GM18511 (cell line): ENCODE measurements at regions not wholly inside any gene's neighbourhood (a gene's known extent, or its start where the extent isn't known, plus 50 kb on each side); places are given as distances from the start of the nearest gene placed in this dataset.

Source experiments
- ATAC-seq: cut with Tn5 transposase; IDR thresholded peaks from one replicate; pipeline ENCODE4 v1.9.1; 2021; ENCODE audit warnings: mild to moderate bottlenecking, moderate library complexity; ENCODE audit not compliant: unreplicated experiment

DNA sequence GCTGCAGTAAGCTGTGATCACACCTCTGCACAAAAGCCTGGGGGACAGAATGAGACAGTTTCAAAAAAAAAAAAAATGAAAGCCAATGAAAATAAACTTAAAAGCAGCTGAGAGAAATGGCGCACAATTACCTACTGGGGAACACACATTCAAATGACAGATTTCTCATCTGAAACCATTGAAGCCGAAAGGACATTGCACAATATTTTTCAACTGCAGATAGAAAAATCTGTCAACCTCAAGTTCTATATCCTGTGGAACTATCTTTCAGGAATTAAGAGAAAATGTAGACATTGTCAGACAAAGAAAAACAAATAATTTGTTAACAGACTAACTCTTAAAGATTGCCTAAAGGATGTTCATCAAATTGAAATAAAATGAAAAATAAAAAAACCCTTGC, 442.8 kb downstream of the MATN1 start:
- ATAC-seq: no peak

DNA sequence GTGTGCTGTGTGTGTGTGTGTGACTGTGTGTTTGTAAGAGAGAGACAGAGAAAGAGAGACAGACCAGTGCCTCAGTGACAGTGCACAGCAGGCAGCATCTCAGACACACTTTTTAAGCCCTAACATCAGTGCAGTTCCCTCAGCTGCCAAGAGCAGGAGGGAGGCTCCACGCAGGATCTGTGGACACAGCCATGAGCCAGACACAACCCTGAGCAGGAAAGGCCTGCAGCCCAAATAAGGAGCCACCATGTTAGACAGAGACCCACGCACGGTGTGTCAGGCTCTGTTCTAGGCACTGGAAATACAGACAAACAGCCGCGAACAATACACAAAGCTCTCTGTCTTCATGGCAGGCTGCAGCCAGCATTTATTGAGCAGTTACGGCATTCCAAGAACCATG, 445.5 kb downstream of the MATN1 start:
- ATAC-seq: no peak

DNA sequence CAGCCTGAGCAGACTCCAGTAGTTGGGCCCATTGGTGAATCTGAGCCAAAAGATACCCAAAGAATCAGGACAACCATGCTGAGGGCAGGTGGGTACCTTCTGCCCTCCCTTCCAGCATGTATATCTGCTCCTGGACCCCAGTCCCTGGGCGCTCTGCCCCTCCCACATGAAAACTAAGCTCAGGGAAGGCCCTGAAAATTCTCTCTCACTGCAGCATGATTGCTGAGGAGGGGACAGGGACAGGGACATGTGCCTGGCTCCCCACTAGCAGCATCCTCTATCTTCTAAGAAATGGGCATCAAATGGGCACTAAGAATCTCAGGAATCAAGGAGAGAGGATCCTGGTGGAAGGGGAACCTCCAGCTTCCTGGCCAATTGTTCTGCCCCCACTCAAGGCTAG, 446.0 kb downstream of the MATN1 start:
- ATAC-seq: no peak

DNA sequence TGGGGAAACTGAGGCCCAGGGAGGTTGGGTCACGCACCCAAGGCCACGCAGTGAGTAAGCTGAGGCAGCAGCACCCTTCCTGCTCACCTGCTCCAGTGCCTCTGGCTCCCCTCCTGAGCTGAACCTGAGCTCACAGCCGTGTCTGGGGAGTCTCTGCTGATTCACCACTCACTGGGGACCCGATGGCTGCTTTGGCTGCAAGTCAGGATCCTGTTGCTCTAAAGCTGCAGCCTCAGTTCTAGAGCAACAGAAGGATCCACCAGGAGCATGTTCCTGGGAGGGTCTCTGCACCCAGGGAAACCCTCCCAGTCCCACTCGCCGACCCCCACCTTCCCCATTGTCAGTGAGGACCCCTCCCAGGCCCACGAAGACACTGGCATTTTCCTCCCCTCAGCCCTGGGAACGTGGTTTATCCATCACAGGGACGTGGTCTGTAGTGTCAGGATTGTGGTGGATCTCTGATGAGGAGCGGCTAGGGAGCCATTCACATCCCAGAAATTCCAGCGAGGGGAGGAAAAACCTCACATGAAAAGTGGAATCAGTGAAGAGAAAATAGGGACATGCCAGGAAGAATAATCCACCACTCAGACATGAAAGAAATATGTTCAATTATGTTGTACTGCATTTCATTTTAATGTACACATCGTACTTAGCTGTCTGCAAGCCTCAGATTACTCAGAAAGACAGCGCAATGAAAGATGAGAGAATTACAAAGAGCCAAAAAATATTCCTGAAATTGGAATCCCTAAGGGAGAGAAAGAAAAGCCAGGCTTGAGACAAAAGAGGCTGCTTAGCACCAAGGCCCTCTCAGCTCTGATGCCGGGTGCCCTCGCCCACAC, 447.2 kb downstream of the MATN1 start:
- ATAC-seq: no peak

DNA sequence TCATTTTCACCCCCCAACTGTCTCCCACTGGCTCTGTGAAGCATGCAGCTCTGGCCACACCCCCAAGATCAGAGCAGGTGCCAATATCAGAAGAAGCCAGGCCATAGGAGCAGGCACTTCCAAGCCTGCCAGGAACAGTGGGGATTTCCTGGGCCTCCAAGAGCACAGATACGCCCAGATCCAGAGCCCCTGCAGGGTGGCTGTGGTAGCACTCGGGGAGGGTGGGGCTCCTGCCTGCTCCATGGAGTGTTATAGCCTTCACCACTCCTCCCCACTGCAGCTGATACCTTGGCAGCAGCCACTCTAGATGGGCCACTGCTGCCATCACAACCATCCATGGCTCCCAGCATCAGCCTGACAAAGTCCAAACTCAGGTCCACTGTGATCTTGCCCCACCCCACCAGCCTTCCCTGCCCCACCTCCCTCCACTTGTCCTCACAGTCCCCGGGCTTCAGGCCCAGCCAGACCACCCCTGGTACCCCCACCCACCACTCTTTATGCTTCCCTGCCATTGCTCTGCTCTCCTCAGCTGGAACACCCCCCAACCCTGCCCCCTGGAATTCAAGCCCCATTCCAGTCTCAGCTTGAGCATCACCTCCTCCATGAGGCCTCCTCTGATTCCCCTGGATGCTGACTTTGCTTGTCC, 448.3 kb downstream of the MATN1 start:
- no peak for ATAC-seq

DNA sequence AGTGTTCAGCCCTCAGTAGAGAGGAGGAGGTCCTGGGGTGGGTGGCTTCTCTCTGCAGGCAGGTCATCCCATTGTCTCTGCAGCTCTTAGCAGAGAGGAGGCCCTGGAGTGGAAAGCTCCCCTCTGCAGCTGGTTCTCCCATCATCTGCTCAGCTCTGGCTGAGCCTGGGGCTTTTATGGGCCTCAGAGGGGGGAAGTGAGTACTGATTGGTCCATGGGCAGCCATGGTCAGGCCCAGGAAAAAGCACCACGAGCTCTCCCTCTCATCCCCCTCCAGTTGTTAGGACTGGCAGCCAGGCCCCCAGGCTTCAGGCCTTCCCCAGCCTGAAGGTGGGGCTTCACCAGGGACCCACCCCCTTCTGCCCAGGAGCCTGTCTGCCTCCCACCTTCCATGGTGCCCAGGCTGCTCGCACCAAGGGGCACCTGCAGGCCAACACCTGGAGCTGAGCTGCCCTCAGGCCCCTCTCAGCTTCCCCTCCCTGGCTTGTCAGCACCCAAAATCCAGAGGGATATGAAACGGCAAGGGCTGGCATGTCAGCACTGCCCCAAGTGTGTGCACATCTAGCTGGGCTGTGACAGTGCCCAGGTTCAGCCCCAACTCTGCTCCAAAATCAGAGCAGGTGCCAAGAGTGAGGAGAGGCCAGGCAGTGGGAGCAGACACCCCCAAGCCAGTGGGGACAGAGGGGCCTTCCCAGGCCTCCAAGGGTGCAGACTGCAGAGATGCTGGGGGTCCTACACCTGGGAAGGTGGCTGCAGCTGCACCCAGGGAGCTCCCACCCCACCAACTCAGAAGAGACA, 449.0 kb downstream of the MATN1 start:
- ATAC-seq: no peak

DNA sequence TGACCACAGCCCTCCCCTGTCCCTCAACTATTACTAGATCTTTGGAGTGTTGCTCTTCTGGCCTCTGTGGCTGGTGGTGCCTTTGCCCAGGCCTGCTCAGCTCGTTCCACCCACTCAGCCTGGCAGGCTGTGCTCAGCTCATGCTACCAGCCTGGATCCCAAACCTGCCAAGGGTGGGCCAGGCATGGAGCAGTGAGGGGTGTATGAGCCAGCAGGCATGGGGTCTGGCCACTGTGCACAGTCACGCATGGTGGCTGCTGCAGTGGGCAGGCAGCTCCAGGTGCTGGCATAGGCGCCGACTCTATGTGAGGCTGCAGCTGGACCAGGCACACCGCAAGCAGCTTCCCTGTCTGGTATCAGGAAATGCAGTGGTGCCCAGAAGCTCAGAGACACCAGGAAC, 449.9 kb downstream of the MATN1 start:
- ATAC-seq: no peak

DNA sequence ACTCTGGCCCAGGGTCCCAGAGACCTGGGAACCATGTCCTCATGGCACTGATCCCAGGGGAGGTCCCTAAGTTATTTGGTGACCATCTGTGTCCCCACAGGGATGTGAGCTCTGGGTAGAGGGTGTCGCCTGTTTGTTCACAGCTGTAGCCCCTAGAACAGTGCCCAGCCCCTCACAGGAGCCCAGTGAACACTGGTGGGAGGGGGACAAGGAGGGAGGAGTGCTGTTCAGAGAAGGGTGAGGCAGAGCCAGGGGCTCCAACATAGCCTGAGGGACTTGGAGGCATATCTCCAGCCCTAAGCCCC, 450.4 kb downstream of the MATN1 start:
- ATAC-seq: no peak

DNA sequence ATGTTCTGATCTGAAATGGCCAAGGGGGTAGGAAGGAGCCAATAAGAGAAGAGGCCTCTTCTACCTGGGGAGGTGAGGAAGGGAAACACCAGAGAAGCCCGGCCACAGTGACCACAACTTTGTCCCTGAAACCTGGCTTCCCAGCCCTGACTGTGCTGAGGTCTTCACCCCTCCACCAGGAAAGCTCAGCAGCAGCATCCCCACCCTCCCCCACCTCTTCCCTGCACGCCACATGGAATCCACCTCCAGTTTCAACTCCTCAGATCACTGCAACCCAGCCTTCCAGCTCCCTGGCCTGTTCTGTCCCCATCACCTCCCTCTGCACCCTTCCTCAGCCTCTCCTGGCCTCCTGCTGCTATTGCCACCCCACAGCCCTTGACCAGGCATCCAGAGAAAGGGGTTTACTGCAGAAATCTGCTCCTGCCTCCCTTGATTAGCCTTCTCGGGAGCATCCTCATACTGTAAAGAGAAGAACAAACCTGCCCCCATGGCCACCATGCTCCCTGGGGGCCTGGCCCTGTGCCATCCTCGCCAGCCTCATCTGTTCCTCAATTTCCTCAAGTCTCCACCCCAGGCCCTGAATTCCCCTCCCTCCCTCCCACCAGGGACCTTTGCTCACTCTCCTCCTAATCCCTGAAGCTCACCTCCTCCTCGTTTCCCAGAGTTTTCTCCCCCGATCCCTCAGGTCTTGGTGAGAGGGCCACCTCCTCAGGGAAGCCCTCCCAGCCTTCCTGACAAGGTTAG, 450.9 kb downstream of the MATN1 start:
- ATAC-seq: no peak

DNA sequence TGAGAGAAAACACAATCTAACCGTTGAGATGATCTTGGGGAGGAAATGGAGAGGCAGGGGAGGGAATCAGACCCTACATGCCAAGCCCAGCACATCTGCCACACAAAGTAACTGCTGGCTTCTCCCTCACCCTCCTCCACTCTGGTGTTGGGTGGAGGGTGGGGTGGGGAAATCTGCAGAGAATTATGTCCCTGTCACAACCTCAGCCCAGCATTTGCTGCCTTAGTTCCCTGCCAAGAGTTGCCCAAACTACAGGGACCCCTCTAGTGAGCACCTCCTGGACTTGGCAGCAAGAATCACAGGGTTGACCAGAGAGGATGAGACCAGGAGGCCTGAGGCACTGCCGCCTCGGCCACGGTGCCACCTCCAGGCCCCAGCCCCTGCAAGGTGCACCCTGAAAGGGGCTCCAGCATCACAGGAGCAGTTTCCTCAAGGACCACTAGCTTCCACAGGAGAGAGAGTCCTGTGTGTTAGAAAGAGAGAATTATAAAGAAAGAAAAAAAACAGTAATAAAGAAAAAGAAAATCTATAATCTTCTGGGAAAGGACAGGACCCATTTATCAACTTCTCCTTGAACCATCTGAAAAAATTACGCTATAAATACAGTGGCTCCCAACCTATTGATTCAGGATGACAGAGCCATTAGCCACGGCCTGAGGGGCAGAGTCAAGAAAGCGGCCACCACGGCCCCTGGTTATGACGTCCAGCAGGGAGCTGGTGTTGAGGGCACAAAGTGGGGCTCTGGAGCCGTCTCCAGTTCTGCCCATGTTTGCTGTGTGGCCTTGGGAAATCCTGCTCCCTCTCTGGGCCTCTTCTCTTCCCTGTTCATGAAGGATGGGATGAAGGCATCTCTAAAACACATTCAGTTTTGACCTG, 451.7 kb downstream of the MATN1 start:
- ATAC-seq: no peak

DNA sequence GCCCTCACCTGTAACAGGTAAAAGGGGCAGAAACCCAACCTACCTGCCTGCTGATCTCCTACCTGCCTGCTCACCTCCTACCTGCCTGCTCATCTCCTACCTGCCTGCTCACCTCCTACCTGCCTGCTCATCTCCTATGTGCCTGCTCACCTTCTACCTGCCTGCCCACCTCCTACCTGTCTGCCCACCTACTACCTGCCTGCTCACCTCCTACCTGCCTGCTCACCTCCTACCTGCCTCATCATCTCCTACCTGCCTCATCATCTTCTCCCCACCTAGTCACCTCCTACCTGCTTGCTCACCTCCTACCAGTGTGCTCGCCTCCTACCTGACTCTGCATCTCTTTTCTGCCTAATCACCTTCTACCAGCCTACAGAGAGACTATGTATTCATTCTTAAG, 452.9 kb downstream of the MATN1 start:
- no peak for ATAC-seq

DNA sequence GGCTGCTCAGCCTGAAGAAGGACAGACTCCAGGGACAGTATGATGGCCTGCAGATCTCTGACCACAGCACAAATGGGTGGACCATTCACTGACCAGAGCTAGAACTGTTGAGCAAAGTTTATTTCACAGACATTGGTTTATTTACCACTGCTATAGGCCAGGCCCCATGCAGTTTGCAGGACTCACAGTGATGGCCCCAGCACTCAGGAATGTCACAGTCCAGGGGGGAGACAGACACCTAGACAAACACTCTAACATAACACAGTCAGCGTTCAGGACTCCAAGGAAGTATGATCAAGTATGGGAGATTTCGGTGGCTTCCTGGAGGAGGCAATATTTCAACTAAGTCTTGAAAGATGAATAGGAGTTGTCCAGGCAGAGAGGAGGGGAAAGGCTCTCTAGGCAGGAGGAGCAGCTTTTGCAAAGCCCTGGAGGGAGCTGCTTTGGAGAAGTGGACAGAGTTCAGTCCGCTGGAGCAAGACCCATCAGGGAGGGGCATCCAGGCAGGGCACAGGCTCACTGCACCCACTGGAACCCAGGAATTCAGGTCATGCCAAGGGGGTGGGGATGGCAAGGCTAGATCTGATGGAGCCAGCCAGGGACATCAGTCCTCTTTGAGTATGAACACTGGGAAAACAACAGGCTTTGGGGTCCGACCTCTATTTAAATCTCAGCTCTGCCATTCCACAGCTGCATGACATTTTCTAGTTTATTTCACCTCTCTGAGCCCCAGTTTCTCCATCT, 454.3 kb downstream of the MATN1 start:
- ATAC-seq: no peak

DNA sequence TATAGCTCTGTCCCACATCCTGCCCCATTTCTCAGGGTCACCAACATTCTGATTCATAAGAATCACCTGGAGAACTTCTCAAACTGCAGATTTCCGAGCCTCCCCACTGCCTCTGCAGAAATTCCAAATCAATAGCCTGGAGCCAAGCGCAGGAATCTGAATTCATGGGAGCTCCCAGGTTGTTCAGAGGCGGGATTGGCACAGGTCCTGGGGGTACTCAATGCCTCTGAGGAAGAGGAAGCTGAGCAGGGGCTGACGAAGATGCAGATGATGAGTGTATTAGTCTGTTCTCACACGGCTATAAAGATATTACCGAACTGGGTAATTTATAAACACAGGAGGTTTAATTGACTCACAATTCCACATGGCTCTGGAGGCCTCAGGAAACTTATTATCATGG, 455.5 kb downstream of the MATN1 start:
- no peak for ATAC-seq

DNA sequence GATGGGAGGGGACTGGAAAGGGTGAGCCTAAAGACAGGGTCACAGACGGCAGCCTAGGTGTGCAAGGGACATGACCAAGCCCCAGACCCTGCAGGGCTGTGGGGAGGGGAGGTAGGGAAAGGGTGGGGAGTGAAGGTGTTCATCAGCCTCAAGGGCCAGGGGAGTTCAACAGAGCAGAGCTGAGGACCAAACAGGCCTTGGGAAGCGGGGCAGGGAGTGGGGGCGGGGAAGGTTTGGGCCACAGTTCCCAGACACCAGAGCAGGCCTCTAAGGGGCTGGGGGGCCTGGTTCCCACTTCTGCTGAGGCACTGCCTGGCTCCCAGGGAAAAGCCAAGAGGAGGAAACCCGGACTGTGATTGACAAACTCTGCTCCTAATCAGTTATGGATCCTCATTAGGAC, 456.3 kb downstream of the MATN1 start:
- ATAC-seq: no peak

DNA sequence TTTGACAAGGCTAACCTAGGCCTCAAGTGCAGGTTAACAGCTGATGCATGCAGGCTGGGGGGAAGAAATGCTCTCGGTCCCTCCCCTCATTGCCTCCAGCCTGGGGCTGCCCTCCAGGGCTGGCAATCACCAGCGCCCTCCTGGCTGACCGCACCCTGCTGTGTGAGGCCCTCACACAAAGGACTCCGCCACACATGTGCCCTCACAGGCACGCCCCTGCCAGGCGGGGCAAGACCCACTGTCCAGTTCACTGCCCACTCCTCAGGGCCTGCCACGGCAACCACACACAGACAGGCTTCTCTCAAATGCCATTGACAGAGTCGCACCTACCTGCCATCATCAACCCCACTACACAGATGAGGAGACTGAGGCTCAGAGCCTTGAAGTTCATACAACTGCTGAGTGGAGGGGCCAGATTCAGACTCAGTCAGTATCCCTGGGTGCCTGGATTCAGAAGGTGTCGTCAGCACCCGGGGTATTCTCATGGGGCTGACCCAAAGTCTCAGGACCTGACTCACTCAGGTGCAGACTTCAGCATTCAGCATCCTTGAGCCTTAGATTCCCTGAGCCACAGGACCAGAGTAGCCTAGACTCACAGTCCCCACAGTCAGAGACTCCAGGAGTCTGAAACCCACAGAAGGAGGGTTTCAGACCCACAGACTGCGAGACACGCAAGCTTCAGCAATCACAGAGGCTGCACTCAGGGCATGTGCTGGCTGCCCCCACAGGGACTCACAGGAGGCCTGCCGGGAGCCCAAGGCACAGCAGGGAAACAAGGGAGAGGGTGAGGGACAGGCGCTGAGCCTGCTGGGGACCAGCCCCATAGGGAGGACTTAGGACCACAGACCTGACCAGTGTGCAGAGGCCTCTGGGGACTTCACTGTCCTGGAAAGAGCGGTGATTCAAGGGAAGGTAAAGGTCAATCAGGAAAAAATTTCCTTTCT, 458.0 kb downstream of the MATN1 start:
- ATAC-seq: no peak

DNA sequence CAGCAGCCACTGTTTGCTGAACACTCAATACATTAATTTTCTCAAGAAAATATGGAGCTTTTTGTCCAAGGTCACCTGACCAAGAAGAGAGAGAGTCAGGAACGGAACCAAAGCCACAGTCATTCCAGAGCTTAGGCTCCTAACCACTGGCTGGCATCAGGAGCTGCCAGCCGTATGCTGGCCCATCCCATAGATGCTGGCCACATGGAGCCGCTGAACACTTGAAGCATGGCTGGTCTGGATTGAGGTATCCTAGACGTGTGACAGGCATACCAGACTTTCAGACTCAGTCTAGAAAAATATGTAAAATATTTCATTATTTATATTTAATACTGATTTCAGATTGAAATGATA, 458.7 kb downstream of the MATN1 start:
- ATAC-seq: no peak

DNA sequence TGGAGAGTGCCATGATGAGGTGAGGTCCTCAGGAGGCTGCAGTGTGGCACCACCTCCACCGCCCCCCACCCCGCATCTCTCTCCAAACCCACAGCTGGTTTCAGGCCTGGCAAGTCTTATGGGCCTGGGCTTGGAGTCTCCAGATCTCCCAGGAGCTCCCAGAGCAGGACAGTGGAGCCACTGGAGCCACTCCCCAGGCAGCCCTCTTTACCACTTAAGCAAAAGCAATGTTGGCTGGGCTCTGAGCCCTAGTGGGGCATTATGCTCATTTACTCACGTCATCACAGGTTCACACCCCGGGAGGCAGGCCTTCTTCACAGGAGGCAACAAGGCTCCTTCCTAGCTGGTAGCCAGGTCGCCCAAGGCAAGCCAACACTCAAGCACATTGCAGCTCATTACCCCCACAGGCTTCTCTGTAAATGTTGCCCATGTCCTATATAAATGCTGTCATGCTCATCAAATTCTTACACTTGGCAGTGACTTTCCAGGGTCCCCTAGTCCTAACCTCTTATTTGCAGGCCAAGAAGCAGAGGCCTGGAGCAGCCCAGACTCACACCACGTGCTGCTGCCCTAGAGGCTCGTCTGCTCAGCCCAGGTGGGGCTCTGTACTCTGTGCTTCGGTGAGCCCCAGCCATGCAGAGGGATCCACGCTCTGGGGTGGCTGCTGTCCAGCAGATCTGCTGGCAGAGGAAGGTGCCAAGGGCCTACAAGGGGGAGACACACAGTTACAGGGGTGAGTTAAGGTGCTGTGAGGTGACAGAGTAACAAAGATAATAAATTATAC, 459.3 kb downstream of the MATN1 start:
- no peak for ATAC-seq

DNA sequence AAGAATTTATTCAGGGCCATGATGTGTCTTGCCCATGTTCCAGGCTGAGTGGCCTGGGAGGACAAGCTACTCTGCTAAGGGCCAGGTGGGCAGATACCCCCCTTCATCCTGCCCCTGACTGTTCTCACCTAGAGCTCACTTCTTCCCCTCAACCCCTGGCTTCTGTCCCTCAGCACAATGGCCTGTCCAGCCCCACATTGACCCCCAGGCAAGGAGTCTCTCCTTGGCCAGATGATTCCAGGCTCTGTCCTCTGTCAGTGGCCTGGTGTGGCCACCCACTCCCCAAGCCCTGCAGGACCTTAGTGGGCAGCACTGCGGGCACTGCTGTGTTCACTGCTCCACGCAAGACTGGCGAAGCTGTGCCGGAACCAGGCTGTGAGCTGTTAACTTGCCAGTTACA, 460.0 kb downstream of the MATN1 start:
- ATAC-seq: no peak
